ENCODE measurements at regions not wholly inside any gene's neighbourhood (a gene's known extent, or its start where the extent isn't known, plus 50 kb on each side); places are given as distances from the start of the nearest gene placed in this dataset.

DNA sequence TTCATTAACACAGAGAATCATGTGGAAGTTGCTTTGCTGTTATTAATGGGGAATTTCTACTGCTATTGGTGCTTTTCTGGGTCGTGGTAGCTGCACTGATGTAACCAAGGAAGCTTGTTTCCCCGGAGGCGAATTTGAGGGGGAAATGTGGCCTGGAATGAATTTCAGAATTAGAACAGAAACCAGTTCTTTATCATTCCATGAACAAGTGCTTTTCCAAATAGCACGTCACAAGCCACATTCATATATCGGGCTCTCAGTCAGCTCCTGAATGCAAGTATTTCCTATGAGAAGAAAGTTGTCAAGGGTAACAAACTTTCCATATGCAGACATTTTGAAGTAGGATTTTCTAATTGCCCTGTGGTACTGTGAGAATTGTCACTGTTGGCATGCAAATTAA, 1353.2 kb downstream of the AACS start:
- no peak for DNase-seq (ENCODE audit: low spot score)
- no peak for TF ChIP-seq CTCF (IDR thresholded peaks at IDR 0.05; ENCODE audit: extremely low read depth, insufficient read depth, missing control alignments)
- in situ Hi-C loops (cut with MboI; ENCODE audit: low pct_unique_long_range_greater_than_20kb, low sequenced_read_pairs, unreplicated experiment): no loop called here

- TF ChIP-seq CTCF (IDR thresholded peaks at IDR 0.05; ENCODE audit: extremely low read depth, insufficient read depth, missing control alignments): no peak
- no peak for DNase-seq (ENCODE audit: low spot score)
Measured at GRCh38 chr12:126419131-126419530, 1353.9 kb downstream of the AACS start.

GRCh38 chr12:126424696-126425095, 1359.5 kb downstream of the AACS start:
- TF ChIP-seq CTCF (IDR thresholded peaks at IDR 0.05; ENCODE audit: extremely low read depth, insufficient read depth, missing control alignments): no peak
- no peak for DNase-seq (ENCODE audit: low spot score)
- in situ Hi-C loops (cut with MboI; ENCODE audit: low pct_unique_long_range_greater_than_20kb, low sequenced_read_pairs, unreplicated experiment): no loop called here

More at GRCh38 chr12:126419131-126419530, 1353.9 kb downstream of the AACS start:
- in situ Hi-C loops (cut with MboI; ENCODE audit: low pct_unique_long_range_greater_than_20kb, low sequenced_read_pairs, unreplicated experiment): no loop called here

DNA sequence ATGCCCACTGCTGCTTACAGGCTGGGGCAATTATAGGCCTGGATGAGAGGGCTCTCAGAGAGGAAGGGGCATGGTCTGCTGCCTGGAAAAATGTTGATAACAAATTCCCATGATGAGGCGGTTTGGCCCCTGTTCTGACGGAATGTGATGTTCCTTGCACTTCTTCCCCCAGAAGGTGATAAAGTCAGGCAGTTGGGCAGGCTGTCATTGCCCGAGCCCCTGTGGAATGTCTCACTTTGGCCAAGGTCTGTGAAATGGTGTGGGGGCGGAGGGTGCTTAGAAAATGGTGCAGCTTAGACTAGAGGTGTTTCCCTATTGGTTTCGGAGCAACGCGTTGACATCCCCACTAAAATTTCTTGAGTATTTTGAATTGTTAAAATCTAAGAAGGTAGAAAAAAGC, 1360.0 kb downstream of the AACS start:
- DNase-seq (ENCODE audit: low spot score): no peak
- TF ChIP-seq CTCF (IDR thresholded peaks at IDR 0.05; ENCODE audit: extremely low read depth, insufficient read depth, missing control alignments): no peak
- in situ Hi-C loops (cut with MboI; ENCODE audit: low pct_unique_long_range_greater_than_20kb, low sequenced_read_pairs, unreplicated experiment): no loop called here

DNA sequence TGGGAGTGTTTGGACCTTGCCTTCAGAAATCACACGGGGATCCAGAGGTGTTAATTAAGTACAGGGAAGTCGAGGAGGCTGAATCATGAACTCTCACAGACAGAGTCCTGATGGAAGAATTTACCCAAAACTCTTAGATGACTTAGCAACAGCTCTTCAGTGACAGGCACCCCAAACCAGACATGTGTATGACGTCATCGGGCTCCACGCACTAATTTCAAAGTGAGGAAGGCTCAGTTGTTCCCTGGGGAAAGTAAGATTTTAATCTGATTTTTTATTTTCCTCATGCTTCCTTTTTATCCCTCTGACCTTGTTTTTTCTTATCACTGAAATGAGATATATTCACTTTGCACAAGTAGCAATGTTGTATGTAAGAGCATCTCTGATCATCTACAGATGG, 1363.5 kb downstream of the AACS start:
- DNase-seq (ENCODE audit: low spot score): no peak
- in situ Hi-C loops (cut with MboI; ENCODE audit: low pct_unique_long_range_greater_than_20kb, low sequenced_read_pairs, unreplicated experiment): no loop called here
- TF ChIP-seq CTCF (IDR thresholded peaks at IDR 0.05; ENCODE audit: extremely low read depth, insufficient read depth, missing control alignments): no peak

- in situ Hi-C loops (cut with MboI; ENCODE audit: low pct_unique_long_range_greater_than_20kb, low sequenced_read_pairs, unreplicated experiment): no loop called here
- DNase-seq (ENCODE audit: low spot score): no peak
- no peak for TF ChIP-seq CTCF (IDR thresholded peaks at IDR 0.05; ENCODE audit: extremely low read depth, insufficient read depth, missing control alignments)
Measured at GRCh38 chr12:126430921-126431320, 1365.7 kb downstream of the AACS start.

- no peak for TF ChIP-seq CTCF (IDR thresholded peaks at IDR 0.05; ENCODE audit: extremely low read depth, insufficient read depth, missing control alignments)
- no peak for DNase-seq (ENCODE audit: low spot score)
- in situ Hi-C loops (cut with MboI; ENCODE audit: low pct_unique_long_range_greater_than_20kb, low sequenced_read_pairs, unreplicated experiment): no loop called here
Measured at GRCh38 chr12:126431767-126432166, 1366.5 kb downstream of the AACS start.

Measured in GM13977 (cell line).